Epithelial cell of proximal tubule (primary cell): ENCODE measurements at regions not wholly inside any gene's neighbourhood (a gene's known extent, or its start where the extent isn't known, plus 50 kb on each side); places are given as distances from the start of the nearest gene placed in this dataset.

Experiments
- DNase-seq: peaks from one replicate; pipeline ENCODE4 v3.0.0-alpha.2; 2011; ENCODE audit warnings: low read depth
- H3K4me3 ChIP-seq: 2 replicates; pipeline ENCODE4 v1.5.1; 2011; ENCODE audit warnings: low read depth, mild to moderate bottlenecking, low read length
- CTCF ChIP-seq: conservative IDR thresholded peaks from 2 replicates; pipeline ENCODE4 v1.5.1; 2012; ENCODE audit warnings: low read depth, mild to moderate bottlenecking, low read length

GRCh38 chr20:57783956-57784837 lies 74.4 kb upstream of the PMEPA1 start:
- TF ChIP-seq CTCF, result no peak
- no peak for DNase-seq
- no peak overlapping the region for H3K4me3 ChIP-seq

GRCh38 chr20:57783196-57783595 lies 73.4 kb upstream of the PMEPA1 start:
- TF ChIP-seq CTCF, result no peak
- no peak overlapping the region for H3K4me3 ChIP-seq
- no peak for DNase-seq

- H3K4me3 ChIP-seq, result no peak overlapping the region
- no peak for DNase-seq
- no peak for TF ChIP-seq CTCF
These were observed 72.8 kb upstream of the PMEPA1 start for GRCh38 chr20:57782631-57783041.

- no peak for DNase-seq
- no peak overlapping the region for H3K4me3 ChIP-seq
- TF ChIP-seq CTCF, result no peak
These were observed 72.1 kb upstream of the PMEPA1 start for GRCh38 chr20:57781901-57782300.

GRCh38 chr20:57780906-57781305 lies 71.1 kb upstream of the PMEPA1 start:
- no peak for TF ChIP-seq CTCF
- no peak for DNase-seq
- no peak overlapping the region for H3K4me3 ChIP-seq

GRCh38 chr20:57780398-57780797 lies 70.6 kb upstream of the PMEPA1 start:
- no peak overlapping the region for H3K4me3 ChIP-seq
- no peak for TF ChIP-seq CTCF
- no peak for DNase-seq

- no peak for DNase-seq
- TF ChIP-seq CTCF, result no peak
- H3K4me3 ChIP-seq, result no peak overlapping the region
These were observed 69.7 kb upstream of the PMEPA1 start for GRCh38 chr20:57779401-57780003.
